ENCODE measurements at regions not wholly inside any gene's neighbourhood (a gene's known extent, or its start where the extent isn't known, plus 50 kb on each side); places are given as distances from the start of the nearest gene placed in this dataset.

- TF ChIP-seq CTCF (IDR thresholded peaks at IDR 0.05) (no peak), POLR2A (IDR thresholded peaks at IDR 0.05) (no peak), POLR2AphosphoS5 (IDR thresholded peaks at IDR 0.05) (no peak)
Measured at GRCh38 chr5:90174236-90174635, 235.3 kb downstream of the CETN3 start.
